ENCODE measurements at regions not wholly inside any gene's neighbourhood (a gene's known extent, or its start where the extent isn't known, plus 50 kb on each side); places are given as distances from the start of the nearest gene placed in this dataset.

DNA sequence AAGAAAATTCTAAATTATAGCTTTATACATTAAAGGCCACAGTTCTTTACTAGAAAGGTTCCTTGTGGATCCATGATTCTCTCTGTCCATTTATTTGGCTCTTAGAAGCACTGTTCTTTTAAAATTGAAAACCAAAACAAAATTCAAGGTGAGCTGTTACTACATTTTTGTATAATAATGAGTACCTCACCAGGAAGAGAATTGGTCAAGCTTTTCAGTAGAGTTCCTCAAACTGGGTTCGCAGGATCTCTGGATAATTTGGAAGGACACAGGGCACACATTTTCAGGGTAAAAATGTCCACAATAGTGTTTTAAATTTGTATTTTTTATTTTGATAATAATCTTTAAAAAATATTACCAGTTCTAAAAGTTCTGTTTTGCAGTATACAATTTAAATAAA, 93.0 kb downstream of the PPP1R3A start:
- DNase-seq (ENCODE audit: low read depth) = no peak

- DNase-seq (ENCODE audit: low read depth) = no peak
Observed at GRCh38 chr7:113824117-113824823, 94.5 kb downstream of the PPP1R3A start.

GRCh38 chr7:113819474-113819873, 99.3 kb downstream of the PPP1R3A start:
- DNase-seq (ENCODE audit: low read depth) = no peak

- DNase-seq (ENCODE audit: low read depth) = no peak
Observed at GRCh38 chr7:113816639-113817038, 102.2 kb downstream of the PPP1R3A start.

DNA sequence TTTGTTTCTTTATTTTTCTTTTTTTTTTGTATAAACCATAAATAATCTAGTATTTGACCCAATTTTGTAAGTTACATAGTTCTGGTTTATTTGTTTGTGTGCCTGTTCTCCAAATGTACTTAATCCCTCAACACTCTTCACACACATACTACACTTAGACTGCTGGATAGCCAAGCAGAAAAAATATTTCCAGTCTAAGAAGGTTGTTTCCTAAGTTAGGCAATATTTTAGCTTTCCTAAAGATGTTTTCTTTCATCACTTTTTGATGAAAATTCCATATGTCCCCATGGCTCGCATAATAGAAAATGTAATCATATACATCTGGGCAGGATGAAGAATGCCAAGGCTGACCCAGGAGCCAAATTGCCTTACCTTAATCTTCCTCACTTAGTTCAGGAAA, 105.3 kb downstream of the PPP1R3A start:
- DNase-seq (ENCODE audit: low read depth) = no peak

DNA sequence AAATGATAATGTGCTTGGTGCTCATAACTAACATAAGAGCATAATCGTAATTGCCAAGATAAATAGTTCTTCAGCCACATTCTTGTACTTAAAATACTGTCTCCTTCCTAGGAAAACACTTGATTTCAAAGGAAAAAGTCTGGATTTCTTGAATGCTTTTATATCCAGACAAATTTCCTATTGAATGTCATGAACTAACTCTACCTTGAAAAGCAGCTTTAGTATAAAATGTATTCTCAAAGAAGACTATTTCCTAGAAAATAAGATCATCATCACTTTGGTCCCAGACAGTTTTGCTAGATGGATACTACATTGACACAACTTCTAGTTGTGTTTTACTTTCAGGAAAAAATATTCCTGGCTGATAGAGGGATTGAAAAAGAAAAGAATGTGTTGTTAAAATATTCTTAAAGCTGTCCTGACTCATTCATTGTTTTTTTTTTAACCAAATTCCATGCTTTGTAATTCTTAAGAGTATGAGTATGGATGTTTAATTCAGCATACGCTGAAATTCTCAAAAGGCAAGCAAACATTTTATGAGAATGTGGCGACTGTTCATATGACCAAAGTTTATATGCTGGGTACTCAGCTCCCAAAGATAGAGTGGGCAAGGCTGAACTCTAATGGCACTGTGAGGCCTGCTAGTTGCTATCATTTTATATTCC, 106.1 kb downstream of the PPP1R3A start:
- no peak for DNase-seq (ENCODE audit: low read depth)

- DNase-seq (ENCODE audit: low read depth) = no peak
Observed at GRCh38 chr7:113810080-113810744, 108.6 kb downstream of the PPP1R3A start.

GRCh38 chr7:113809581-113809980, 109.2 kb downstream of the PPP1R3A start:
- no peak for DNase-seq (ENCODE audit: low read depth)

- no peak for DNase-seq (ENCODE audit: low read depth)
Observed at GRCh38 chr7:113806633-113807327, 112.0 kb downstream of the PPP1R3A start.

DNA sequence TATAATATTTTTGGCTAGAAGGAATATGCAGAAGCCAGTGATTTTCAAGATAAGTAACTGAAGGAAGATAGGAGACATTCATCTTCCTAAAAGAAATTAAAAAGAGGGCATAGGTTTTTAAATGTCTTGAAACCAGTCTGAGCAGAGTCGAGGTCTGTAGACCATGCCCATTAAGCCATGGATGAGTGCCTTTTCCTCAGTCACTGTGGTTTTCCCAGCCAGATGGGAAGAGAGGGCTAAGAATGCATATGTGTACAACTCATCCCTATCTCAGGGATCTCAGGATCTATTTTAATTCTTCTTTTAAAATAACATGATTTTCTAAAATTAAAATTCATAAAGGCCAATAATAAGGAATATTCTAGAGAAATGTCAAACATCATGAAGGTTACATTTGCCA, 112.8 kb downstream of the PPP1R3A start:
- no peak for DNase-seq (ENCODE audit: low read depth)

- DNase-seq (ENCODE audit: low read depth) = no peak
Observed at GRCh38 chr7:113804475-113805095, 114.2 kb downstream of the PPP1R3A start.

DNA sequence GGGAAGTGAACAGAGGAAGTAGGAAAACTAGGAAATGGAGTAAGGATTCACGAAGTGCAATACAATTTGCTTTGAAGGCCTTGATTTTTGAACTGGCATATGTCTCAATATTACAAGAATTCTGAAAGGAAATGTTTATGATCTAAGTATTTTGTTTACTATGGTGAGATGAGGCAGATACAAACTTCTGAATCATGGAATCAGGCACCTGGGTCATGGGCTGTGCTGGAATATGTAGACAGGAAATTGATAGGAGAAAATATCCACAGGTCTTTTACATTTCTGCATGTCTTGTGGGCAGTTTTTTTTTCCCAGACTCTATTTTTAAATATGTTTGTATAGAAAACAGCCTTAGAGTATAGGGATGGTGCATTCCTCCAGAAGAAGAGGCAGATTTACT, 117.1 kb downstream of the PPP1R3A start:
- no peak for DNase-seq (ENCODE audit: low read depth)

DNA sequence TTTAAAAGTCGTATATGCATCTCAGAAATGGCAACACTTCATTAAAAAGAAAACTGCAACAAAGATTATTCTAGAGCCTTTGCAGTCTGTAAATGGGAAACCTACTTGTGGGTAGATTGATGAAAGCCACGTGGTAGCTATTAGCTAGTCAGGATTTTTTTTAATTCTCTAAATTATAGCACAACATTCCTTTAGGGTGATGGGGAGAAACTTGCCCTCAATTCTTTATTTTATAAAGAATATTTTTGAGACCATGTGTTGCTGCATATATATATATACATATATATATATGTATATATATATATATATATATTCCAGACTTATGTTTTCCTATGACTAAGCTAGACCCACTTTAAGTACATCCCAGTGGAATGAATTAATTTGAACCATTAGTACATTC, 118.0 kb downstream of the PPP1R3A start:
- DNase-seq (ENCODE audit: low read depth) = no peak

DNA sequence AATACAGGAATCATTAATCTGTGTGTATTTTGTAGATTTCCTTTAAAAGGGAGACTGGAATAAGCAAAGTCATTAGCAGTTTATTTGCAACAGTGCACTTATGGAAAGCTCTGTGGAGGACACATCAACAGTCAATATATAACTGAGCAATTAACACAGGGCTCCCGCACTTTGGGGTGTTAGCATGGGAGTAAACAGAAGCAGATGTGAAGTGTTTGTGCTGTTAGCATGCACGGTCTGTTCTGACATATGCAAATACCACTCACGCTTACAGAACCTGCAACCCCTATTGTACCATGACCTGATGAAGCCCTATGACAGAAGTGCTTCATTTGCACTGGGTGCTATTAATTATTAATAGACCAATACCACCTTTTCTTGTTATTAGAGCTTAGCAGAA, 118.9 kb downstream of the PPP1R3A start:
- no peak for DNase-seq (ENCODE audit: low read depth)

DNA sequence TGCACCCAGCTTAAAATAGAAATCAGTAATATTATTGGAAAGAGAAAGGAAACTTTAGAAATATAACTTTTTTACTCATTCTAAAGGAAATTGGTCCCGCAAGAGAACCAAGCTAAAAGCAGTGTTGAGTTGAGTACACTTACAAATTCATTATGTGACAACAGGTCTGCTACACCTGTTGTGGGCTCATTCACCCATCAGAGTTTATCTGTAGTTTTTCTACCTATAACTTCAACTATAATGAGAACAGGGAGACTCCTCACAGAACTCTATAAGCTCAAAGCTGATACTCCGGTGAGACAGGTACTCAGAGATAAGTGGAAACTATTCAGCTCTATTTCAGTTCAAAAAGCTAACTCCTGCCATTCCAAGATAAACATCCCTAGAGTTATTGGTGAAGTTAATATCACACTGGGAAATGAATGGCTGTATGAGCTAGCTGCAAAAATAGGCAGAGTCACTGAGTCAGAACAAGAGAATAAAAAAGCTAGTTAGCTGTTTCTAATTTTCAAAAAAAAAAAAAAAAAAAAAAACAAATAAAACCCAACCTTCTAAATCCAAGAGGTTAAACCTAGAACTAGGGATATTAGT, 121.3 kb downstream of the PPP1R3A start:
- no peak for DNase-seq (ENCODE audit: low read depth)

DNA sequence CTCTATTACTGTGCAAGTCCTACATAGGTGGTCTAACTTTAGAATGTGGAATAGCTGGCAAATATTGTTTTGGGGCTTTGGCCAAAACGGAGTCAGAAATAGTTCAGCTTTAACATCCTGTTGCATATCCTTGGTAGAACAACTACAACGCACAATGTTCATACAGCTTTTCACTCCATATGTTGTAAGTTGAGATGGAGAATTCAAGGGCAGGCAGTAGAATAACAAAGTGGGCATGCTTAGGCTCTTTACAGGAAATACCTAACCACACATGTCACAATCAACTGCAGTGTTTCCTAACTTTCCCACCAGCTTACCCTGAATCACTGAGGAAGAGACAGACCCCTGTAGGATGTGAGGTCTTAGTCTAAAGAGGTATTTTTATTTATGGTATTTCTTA, 122.3 kb downstream of the PPP1R3A start:
- DNase-seq (ENCODE audit: low read depth) = peak; percentile 55

DNA sequence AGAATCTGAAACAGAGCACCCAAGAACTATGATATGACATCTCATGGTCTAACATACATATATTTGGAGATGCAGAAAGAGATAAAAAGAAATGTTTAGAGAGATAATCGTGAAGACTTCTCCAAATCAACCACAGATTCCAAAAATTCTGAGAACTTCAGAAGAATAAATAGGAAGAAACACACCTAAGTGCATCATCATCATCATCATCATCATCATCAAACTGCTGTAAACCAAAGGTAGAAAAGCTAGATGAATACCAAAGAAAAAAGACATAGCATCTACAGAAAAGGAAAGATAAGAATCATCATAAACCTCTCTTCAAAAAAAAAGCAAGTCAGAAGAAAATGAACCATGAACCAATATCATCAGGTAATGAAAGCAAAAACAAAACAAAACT, 124.2 kb downstream of the PPP1R3A start:
- no peak for DNase-seq (ENCODE audit: low read depth)

- no peak for DNase-seq (ENCODE audit: low read depth)
Observed at GRCh38 chr7:113793171-113793570, 125.6 kb downstream of the PPP1R3A start.

DNA sequence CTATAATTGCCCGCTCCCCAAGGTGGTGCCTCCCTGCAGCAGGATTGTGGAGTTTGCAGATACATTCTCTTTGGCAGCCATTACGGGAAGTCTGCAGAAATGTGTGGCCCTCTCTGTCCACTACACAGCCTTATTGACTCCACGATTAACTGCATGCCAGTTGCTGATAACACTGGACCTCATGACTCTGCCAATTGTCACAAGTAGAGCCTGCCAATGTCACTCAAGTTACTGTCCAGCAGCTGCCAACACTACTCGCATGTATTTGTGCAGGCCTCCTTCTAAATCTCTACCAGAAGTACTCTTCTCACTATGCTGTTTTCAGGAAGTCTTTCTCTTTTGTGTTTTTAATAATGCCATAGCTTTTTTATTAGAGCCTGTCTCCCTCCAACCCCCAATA, 128.8 kb downstream of the PPP1R3A start:
- no peak for DNase-seq (ENCODE audit: low read depth)

GRCh38 chr7:113787106-113787505, 131.7 kb downstream of the PPP1R3A start:
- DNase-seq (ENCODE audit: low read depth) = no peak

DNA sequence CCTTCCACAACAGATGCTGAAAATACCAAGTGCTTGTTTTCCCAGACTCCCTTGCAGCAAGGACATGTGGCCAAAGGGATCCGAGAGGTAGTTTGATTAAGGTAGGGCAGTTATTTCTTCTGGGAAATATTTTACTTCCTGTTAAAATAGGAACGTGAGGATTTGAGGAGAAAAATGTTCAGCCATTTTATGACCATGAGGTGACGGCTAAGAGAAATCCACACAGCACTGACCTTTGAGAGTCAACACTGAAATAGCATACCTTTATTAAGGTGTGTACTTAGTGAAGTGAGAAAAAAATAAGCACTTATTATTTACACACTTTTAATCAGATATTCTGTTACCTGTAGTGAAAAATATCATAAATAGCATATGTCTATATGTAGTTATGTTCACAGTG, 133.9 kb downstream of the PPP1R3A start:
- DNase-seq (ENCODE audit: low read depth) = no peak

DNA sequence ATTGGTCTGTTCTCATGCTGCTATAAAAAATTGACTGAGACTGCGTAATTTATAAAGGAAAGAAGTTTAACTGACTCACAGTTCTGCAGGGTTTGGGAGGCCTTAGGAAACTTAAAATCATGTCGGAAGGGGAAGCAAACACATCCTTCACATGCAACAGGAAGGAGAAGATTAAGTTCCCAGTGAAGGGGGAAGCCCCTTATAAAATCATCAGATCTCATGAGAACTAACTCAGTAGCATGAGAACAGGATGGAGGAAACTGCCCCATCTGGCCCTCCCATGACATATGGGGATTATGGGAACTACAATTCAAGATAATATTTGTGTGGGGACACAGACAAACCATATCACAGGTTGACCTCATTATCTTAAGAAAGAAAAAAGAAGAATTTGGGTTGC, 134.5 kb downstream of the PPP1R3A start:
- no peak for DNase-seq (ENCODE audit: low read depth)

All from fibroblast of gingiva (primary cell).